Upper lobe of left lung (tissue), 4 donors: ENCODE measurements at regions not wholly inside any gene's neighbourhood (a gene's known extent, or its start where the extent isn't known, plus 50 kb on each side); places are given as distances from the start of the nearest gene placed in this dataset.

ENCODE experiments used
- EP300 ChIP-seq, 4 donors: sonication (generic); formaldehyde crosslinking; IDR thresholded peaks; one replicate each; pipeline ENCODE4 v1.5.1; 2017; ENCODE audit warnings: antibody characterized with exemption in 4 of 4, control low read depth in 2 of 4
- POLR2A ChIP-seq, 4 donors: fragments of 450-650 bp; IDR thresholded peaks; one replicate each; pipeline ENCODE4 v1.5.1; 2016 to 2017; ENCODE audit warnings: antibody characterized with exemption in 4 of 4, mild to moderate bottlenecking in 2 of 4
- POLR2AphosphoS5 ChIP-seq, 2 donors: sonication (generic); formaldehyde crosslinking; IDR thresholded peaks; one replicate each; pipeline ENCODE4 v1.5.1; 2017; ENCODE audit warnings: antibody characterized with exemption in 2 of 2
- TF ChIP-seq, protein P1 (sequence below), 6 experiments: fragments of 450-650 bp in 4 of 6; fragments of 200-600 bp in 2 of 6; sonication (generic) in 2 of 6; IDR thresholded peaks; one replicate each; pipeline ENCODE4 v1.5.1; 2016 to 2019; ENCODE audit warnings: antibody characterized with exemption in 6 of 6

DNA sequence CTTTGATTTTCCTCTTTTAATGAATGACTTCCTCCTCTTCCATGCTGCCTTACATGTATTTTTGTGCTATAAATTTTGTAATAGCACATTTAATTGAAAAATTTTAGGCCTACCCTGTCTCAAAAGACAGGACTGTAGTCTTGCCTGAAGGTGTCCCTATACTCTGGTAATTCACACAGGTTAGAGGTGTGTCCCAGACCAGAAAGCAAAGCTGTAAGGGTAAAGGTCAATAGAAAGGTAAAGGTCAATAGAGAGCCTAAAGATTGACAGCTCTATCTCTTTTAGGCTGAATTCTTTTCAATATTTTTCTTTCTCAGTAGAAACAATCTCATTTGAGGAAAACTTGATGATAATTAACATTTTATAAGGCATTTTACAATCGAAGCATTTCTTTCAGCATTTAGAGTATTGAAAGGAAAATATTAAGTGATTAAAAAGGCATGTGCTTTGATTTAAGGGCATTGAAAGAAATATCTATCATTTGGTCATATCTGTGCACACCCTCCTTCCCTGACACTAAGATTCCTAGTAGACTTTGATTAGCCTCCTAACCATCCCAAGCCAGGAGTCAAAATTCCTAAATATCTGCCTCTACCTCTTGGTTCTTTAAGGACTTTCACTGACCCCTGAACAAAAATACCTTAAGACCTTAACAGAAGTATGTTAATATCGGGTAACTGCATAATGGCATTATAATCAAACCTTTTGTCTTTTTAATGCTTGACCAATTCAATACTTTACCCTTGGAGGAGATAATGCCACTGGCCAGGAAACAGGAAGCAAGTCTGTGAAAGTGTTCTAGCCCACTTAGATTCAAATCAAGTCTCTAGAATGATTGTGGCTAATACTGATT, 161.8 kb upstream of the DTNA start:
- TF ChIP-seq, protein P1, sequence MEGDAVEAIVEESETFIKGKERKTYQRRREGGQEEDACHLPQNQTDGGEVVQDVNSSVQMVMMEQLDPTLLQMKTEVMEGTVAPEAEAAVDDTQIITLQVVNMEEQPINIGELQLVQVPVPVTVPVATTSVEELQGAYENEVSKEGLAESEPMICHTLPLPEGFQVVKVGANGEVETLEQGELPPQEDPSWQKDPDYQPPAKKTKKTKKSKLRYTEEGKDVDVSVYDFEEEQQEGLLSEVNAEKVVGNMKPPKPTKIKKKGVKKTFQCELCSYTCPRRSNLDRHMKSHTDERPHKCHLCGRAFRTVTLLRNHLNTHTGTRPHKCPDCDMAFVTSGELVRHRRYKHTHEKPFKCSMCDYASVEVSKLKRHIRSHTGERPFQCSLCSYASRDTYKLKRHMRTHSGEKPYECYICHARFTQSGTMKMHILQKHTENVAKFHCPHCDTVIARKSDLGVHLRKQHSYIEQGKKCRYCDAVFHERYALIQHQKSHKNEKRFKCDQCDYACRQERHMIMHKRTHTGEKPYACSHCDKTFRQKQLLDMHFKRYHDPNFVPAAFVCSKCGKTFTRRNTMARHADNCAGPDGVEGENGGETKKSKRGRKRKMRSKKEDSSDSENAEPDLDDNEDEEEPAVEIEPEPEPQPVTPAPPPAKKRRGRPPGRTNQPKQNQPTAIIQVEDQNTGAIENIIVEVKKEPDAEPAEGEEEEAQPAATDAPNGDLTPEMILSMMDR (IDR thresholded peaks at IDR 0.05), result no peak
- no peak for TF ChIP-seq POLR2A (IDR thresholded peaks at IDR 0.05)
- TF ChIP-seq POLR2AphosphoS5 (IDR thresholded peaks at IDR 0.05), result no peak
- TF ChIP-seq EP300 (IDR thresholded peaks at IDR 0.05), result no peak
